GM21447 (cell line): ENCODE measurements at regions not wholly inside any gene's neighbourhood (a gene's known extent, or its start where the extent isn't known, plus 50 kb on each side); places are given as distances from the start of the nearest gene placed in this dataset.
"Not testable (repeated sequence)": the region's sequence is repeated elsewhere in the genome, so short reads cannot be mapped to it uniquely, and the experiment has no call there.

Experiments used
- ATAC-seq: cut with Tn5 transposase; IDR thresholded peaks from one replicate; pipeline ENCODE4 v1.9.1; 2021; ENCODE audit not compliant: unreplicated experiment

DNA sequence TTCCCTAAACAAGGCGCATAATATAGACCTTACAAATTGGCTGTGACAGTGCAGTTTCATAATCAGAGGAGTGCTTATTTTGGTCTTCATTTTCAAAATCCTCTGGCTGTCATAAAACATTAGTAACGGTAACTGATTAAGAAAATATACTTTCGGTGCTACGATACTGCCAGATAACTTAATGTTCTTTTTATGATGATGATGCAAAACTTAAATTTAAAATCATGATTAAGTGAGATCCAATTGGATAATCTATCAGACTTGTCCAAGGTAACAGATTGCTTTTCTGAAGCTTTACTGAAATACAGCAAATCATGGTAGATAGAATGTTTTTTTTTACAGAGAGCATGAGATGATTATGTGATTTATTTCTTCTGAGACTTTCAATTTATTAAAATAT is 364.2 kb upstream of the CNTN3 start:
- ATAC-seq: no peak

GRCh38 chr3:74985028-74985904 is 370.8 kb upstream of the CNTN3 start:
- not testable (repeated sequence) for ATAC-seq

- no peak for ATAC-seq
These were observed 373.6 kb upstream of the CNTN3 start for GRCh38 chr3:74988095-74988494.

DNA sequence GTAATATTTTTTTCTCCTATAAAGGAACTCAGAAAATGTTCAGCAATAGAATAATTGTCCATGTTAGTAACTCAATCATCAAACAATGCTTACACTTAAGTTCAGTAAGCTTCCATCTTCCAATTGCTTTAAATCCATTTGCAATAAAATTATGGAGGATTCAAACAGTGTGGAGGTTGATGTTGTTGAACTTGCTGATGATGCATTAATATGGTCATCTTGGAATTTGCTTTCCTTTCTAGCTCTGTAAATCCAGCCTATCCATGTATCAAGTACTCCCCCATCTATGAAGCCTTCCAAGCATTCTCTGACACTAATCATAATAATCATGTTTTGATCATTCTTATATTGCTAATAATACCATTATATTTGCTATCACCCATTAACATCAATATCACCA is 378.4 kb upstream of the CNTN3 start:
- no peak for ATAC-seq

DNA sequence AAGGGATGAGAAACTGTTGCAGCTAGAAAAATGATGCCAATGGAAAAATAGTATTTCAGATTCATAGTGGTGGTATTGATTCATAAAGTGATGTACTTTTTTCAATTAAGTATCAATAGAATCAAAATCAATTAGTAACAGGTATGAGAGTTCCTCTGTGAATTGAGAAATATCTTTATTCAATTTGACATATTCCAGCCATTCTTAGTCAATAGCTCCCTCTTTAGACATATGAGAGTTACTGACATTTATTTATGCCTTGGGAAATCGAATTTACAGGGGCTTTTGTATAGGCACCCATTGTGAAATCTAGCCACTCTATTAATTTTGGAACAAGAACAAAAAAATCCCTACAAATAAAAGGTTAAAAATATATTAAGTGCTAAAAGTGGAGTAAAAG is 386.9 kb upstream of the CNTN3 start:
- no peak for ATAC-seq

GRCh38 chr3:75012791-75013331 is 398.4 kb upstream of the CNTN3 start:
- ATAC-seq: no peak

- no peak for ATAC-seq
These were observed 399.5 kb upstream of the CNTN3 start for GRCh38 chr3:75014008-75014407.

DNA sequence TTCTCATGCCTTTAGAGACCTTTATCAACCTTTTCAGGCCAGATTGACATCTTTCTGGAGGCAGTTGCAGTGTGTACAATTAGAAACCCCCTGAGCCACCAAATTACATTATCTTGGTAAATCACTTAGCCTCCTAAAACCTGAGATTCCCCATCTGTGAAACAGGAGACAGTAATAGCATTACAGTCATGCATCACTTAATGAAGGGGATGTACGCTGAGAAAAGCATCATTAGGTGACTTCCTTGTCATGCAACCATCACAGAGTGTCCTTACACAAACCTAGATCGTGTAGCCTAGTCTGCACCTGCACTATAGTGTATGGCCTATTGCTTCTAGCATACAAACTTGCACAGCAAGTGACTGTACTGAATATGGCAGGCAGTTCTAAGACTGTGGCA is 400.8 kb upstream of the CNTN3 start:
- ATAC-seq: no peak

- ATAC-seq: no peak
These were observed 420.7 kb upstream of the CNTN3 start for GRCh38 chr3:75035146-75035545.

GRCh38 chr3:75042941-75043340 is 428.5 kb upstream of the CNTN3 start:
- no peak for ATAC-seq

GRCh38 chr3:75048650-75049049 is 434.2 kb upstream of the CNTN3 start:
- no peak for ATAC-seq

GRCh38 chr3:75049533-75049932 is 435.1 kb upstream of the CNTN3 start:
- ATAC-seq: no peak

- ATAC-seq: no peak
These were observed 444.7 kb upstream of the CNTN3 start for GRCh38 chr3:75059120-75059519.

- ATAC-seq: no peak
These were observed 447.3 kb upstream of the CNTN3 start for GRCh38 chr3:75061806-75062205.

DNA sequence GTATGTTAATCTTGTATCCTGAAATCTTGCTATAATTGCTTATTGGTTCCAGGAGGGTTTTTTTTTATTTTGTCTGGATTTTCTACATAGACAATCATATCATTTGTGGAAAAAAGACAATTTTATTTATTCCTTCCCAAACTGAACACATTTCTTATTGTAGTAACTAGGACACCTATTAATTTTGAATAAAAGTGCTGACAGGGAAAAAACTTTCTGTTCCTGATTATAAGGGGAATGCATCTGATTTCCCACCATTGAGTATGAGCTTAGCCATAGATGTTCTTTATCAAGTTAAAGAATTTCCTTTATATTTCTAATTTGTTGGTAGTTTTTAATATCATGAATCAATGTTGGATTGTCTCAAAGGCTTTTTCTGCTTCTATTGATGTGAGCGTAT is 460.7 kb upstream of the CNTN3 start:
- ATAC-seq: no peak

DNA sequence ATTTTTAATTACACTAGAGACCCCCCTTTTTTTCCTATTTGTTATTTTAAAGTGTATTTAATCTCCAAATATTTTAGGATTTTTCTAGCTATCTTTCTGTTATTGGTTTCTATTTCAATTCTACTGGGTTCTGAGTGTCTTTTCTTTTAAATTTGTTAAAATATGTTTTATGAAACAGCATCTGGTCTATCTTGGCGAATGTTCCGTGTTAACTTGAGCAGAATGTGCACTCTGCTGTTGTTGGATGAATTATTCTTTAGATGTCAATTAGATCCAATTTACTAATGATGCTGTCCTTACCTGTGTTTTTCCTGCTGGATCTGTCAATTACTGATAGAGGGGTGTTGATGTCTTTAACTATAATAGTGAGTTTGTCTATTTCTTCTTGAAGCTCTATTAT is 462.0 kb upstream of the CNTN3 start:
- ATAC-seq: no peak

- no peak for ATAC-seq
These were observed 463.8 kb upstream of the CNTN3 start for GRCh38 chr3:75078290-75078689.

DNA sequence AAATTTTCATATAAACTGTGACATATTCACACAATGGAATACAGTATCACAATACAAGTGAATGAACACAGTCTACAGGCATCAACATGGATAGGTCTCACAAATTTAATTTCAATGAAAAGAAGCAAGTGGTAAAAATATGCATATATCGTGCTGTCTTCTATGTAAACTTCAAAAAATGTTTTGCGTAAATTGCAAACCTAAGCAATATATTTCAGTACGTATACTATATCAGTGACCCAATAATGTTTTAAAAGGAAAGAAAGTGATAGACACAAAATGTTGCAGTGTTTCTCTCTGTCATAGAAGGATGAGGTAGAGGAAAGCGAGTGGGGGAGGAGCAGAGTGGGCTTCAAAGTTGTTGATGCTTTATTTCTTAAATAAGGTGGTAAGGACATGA is 468.4 kb upstream of the CNTN3 start:
- no peak for ATAC-seq

- no peak for ATAC-seq
These were observed 475.4 kb upstream of the CNTN3 start for GRCh38 chr3:75089841-75090240.

DNA sequence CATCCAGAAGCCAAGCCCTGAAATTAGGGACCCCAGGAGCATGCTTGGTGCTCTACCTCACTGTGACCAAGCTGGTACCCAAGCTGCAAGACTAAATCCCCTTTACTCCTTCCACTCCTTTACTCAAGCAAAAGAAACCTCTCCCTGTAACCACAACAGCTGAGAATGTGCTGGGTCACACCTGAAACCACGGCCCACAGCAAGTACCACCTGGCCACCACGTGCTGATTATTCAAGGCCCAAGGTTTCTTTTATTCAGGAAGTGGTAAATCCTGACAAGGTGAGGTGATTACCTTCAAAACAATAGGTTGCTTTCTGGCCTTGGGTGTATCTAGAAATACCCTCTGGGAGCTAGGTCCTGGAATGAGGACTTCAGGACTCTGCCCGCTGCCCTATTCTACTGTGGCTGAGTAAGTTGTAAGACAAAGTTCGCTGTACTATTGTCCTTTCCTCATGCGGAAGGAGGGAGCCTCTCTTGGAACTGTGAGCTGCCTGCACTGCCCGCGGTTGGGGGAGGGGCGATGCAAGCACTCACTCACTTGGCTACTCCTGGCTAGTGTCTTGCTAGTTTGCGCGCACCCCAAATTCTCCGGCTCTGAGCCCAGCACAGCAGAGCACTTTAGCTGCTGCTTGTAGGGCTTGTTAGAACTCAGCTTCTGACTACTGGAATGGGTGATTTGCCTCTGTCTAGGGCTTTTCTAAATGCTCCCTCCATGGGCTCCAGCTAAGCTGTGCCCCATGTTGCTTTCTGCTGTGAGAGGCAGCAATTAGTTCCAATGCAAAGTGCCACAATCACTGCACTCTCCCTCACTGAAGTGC is 487.1 kb upstream of the CNTN3 start:
- no peak for ATAC-seq

- no peak for ATAC-seq
These were observed 496.3 kb upstream of the CNTN3 start for GRCh38 chr3:75110741-75111140.

DNA sequence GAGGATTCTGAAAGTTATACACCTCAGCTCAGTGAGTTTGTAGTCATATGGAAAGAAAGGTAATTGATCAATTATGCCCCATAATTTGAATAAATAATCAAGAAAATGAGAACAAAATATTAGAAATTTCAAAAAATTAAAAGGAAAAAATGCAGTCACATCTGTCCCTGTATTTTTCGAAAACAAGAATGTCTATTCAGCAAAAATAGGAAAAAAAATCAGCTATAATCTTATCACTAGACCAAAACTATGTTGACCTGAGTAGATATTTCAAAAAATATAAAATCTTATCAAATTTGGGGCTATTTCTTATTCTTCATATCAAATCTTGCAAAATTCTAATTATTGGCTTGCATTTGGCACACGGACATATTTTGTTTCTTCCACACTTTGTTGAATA is 501.2 kb upstream of the CNTN3 start:
- no peak for ATAC-seq
